ENCODE measurements at regions not wholly inside any gene's neighbourhood (a gene's known extent, or its start where the extent isn't known, plus 50 kb on each side); places are given as distances from the start of the nearest gene placed in this dataset.

DNA sequence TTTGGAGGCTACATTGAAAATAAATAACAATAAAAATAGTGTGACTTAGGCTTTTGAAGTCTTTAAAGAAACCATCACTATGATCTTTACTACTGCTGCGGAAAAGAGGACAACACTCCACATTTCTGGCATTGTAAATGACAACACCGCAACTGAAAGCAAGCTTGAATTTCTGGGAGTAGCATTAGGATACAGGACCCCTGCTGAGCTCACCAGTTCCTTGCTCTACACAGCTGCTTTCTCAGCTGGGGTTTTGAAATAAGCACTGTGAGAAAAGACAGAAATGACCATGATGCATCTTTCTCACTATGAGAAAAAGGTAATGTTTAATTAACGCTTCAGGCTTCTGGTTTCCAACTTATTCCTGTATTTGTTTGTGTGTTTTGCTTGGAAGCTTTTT, 168.0 kb downstream of the TAF11L14 start:
- FAIRE-seq (no peak), DNase-seq (ENCODE audit: insufficient read length) (no peak)

DNA sequence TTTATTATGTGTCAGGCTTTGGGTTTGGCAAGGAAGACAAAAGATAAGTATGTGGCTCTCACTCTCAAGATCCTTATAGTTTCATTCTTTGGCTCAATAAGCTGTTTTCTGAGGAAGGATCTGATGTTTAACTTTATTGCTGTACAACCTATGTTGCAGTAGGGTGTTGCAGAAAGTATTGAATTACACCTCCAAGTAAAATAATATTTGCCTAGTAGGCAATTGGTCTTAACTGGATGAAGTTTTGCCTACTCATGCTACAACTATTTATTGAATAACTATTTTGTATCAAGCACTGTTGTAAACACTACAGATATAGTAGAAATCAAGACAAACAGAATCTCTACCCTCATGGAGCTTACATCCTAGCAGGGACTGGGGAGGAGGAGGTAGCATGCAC, 169.7 kb downstream of the TAF11L14 start:
- no peak for FAIRE-seq
- TF ChIP-seq POLR2A (IDR thresholded peaks at IDR 0.05; ENCODE audit: low read depth, low read length) (no peak), POLR2AphosphoS5 (IDR thresholded peaks at IDR 0.05; ENCODE audit: low read depth, low read length) (no peak), TAF1 (IDR thresholded peaks at IDR 0.05; ENCODE audit: borderline replicate concordance, low read depth, low read length) (no peak)
- no peak for DNase-seq (ENCODE audit: insufficient read length)

More for the DNA sequence above, 168.0 kb downstream of the TAF11L14 start:
- TF ChIP-seq POLR2AphosphoS5 (IDR thresholded peaks at IDR 0.05; ENCODE audit: low read depth, low read length): no peak
- TF ChIP-seq TAF1 (IDR thresholded peaks at IDR 0.05; ENCODE audit: borderline replicate concordance, low read depth, low read length): no peak
- TF ChIP-seq POLR2A (IDR thresholded peaks at IDR 0.05; ENCODE audit: low read depth, low read length): no peak

DNA sequence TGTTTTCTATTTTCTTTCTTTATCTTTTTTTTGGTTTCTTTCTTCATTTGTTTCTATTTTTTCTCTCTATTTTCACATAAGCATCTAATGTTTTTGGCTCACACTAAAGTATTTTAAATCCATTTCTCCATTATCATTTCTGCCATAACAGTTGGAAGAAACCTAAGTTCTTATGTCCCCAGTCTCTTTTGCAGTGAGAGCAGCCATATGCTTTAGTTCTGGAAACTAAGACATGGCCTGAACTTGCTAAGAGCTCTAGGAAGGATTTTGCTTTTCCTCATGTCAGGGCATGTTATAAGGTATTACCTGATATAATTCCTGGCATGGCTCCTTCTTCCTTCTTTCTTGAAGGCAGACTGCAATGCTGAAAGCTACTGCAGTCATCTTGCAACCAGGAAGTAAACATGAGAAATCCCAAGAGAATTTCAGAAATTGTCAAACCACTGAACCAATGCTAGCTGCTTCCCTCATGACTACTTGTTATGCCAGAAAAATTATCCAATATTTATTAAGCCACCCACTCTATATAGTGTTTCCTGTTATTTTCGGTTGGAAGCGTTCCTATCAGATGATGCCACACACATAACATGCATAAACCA, 171.1 kb downstream of the TAF11L14 start:
- FAIRE-seq (no peak), DNase-seq (ENCODE audit: insufficient read length) (no peak)

DNA sequence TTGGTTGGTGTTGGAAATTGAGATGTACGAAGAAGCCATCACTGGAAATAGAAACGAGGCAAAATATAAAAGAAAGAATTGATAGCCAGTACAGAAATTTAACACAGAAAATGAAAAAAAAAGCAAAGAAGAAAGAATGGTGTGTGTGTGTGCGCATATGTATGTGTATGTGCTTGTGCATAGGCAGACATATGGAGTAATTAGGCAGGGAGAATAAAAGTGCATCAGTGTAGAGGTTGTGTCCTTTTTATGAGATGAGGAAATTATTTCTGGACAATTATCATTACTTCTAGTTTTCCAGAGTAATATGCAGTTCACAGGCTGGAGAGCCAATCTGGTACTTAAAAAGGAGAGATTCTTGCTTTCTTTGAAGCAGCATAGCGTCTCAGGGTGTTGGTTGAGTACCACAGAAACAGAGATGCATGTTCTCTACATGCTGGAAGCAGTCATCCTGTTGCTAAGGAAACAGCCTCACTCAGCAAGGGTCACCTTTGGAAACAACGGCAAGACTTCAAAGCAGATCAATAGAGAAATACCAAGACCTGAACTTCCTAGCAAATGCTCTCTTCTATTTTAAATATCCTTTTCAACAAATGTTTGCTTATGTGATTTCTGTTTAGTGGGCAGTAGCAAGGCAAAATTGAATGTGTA, 172.7 kb downstream of the TAF11L14 start:
- FAIRE-seq: no peak
- no peak for TF ChIP-seq TAF1 (IDR thresholded peaks at IDR 0.05; ENCODE audit: borderline replicate concordance, low read depth, low read length)
- TF ChIP-seq POLR2AphosphoS5 (IDR thresholded peaks at IDR 0.05; ENCODE audit: low read depth, low read length): no peak
- no peak for TF ChIP-seq POLR2A (IDR thresholded peaks at IDR 0.05; ENCODE audit: low read depth, low read length)
- DNase-seq (ENCODE audit: insufficient read length): no peak

More for the DNA sequence above, 171.1 kb downstream of the TAF11L14 start:
- TF ChIP-seq POLR2A (IDR thresholded peaks at IDR 0.05; ENCODE audit: low read depth, low read length): no peak

DNA sequence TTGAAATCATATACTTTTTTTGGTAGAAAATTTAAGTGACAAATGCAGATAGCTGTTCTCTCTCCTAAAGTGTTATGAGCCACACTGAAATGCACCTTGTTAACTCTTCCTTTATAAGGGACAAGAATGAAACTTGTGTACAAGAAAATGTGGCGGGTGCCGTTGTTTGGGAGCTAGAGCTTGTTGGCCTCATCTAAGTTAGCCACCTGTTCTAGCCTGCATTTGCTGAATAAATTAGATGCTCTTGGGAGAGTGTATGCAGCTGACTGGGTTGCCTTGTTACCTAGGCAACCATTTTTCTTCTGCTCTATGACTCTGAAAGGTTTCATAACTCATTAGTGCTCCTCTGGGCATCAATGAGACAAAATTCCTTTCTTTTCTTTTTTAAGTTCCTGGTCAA, 174.3 kb downstream of the TAF11L14 start:
- FAIRE-seq: no peak
- TF ChIP-seq TAF1 (IDR thresholded peaks at IDR 0.05; ENCODE audit: borderline replicate concordance, low read depth, low read length): no peak
- no peak for TF ChIP-seq POLR2A (IDR thresholded peaks at IDR 0.05; ENCODE audit: low read depth, low read length)
- TF ChIP-seq POLR2AphosphoS5 (IDR thresholded peaks at IDR 0.05; ENCODE audit: low read depth, low read length): no peak
- no peak for DNase-seq (ENCODE audit: insufficient read length)

DNA sequence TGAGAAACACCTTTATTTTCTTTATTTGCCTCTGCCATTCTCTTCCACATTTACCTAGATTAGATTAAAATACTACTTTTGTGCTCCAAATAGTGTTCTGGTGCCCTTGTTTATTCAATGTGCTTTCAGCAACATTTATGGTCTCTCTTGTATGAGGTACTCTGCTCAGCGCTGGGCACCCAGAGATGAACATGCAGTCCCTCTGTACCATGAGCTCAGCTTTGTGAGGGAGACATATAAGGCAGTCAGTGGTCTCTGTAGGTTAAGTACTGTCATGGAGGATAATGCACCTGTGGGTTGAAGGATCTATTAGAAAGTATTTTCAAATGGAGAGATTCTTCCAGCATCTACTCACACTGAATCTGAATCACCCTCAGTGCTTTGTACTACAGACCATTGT, 176.5 kb downstream of the TAF11L14 start:
- no peak for TF ChIP-seq POLR2AphosphoS5 (IDR thresholded peaks at IDR 0.05; ENCODE audit: low read depth, low read length)
- TF ChIP-seq POLR2A (IDR thresholded peaks at IDR 0.05; ENCODE audit: low read depth, low read length): no peak
- no peak for TF ChIP-seq TAF1 (IDR thresholded peaks at IDR 0.05; ENCODE audit: borderline replicate concordance, low read depth, low read length)
- DNase-seq (ENCODE audit: insufficient read length): no peak
- FAIRE-seq: no peak

DNA sequence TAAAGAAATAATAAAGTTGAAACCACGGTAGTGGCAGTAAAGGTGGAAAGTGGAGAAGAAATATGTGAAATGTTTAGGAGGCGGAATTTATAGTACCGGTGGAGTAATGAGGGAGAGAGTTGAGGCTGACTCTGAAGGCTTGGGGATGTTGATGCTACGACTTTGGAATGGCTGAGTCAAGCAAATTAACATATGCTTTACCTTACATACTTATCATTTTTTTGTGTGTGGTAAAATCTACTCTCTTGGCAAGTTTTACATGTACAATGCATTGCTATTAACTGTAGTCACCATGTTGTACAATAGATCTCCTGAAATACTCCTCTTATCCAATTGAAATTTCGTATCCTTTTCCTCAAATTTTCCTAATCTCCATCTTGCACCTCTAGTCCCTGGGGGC, 179.0 kb downstream of the TAF11L14 start:
- TF ChIP-seq POLR2A (IDR thresholded peaks at IDR 0.05; ENCODE audit: low read depth, low read length) (no peak), TAF1 (IDR thresholded peaks at IDR 0.05; ENCODE audit: borderline replicate concordance, low read depth, low read length) (no peak), POLR2AphosphoS5 (IDR thresholded peaks at IDR 0.05; ENCODE audit: low read depth, low read length) (no peak)
- no peak for FAIRE-seq
- no peak for DNase-seq (ENCODE audit: insufficient read length)

DNA sequence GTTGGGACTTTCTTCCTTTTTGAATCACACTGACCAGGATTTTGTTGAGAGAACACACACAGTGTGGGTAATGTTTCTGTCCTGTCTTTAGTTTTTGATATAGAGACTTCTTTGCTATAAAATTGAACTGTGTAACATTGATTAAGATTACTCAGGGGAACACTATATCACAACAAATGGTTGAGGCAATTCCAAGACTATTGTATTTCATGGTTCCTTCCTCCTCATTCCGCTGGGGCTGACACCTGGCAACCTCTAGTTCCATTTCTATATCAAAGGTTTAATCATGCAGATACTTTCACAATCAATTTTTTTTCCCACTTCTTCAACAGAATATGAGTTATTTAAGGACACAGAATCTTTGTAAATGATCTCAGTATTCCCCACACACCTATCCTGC, 182.2 kb downstream of the TAF11L14 start:
- no peak for TF ChIP-seq POLR2A (IDR thresholded peaks at IDR 0.05; ENCODE audit: low read depth, low read length)
- TF ChIP-seq TAF1 (IDR thresholded peaks at IDR 0.05; ENCODE audit: borderline replicate concordance, low read depth, low read length): no peak
- no peak for TF ChIP-seq POLR2AphosphoS5 (IDR thresholded peaks at IDR 0.05; ENCODE audit: low read depth, low read length)
- no peak for DNase-seq (ENCODE audit: insufficient read length)
- FAIRE-seq: no peak

DNA sequence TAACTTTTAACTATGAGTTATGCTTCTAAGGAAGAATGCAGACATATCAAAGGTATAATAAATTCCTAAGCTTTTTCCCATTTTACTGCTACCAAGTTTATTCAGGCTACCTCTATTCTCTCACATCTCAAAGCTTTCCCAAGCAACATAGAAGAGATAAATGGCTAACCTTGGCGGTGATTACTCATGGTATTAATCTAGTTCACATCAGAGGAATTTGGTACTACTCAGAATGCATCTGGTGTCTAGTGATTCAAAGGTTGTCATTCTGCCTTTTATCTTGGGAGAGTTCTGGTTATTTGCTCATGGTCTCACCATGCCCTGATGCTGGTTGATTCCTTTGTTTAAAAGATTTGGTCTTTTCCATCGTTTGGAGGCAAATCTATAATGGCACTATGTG, 182.7 kb downstream of the TAF11L14 start:
- DNase-seq (ENCODE audit: insufficient read length): no peak
- FAIRE-seq: no peak
- TF ChIP-seq POLR2A (IDR thresholded peaks at IDR 0.05; ENCODE audit: low read depth, low read length) (no peak), POLR2AphosphoS5 (IDR thresholded peaks at IDR 0.05; ENCODE audit: low read depth, low read length) (no peak), TAF1 (IDR thresholded peaks at IDR 0.05; ENCODE audit: borderline replicate concordance, low read depth, low read length) (no peak)

DNA sequence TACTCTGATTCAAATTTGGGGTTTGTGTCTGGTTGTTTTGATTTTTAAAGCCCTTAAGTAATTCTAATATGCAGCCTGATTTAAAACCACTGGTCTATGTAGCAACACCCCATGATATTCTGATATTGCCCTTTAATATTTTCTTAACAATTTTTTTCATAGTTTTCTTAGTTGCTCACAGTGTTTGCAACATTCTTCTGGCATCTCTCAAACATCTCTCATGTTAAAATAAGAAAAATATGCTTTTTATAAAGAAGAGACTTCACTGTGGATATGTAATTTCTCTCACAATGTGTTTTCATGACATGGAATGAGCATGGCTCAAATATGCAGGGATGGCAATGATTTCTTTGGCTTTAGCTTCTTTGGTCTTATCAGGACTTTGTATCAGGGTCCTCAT, 183.7 kb downstream of the TAF11L14 start:
- FAIRE-seq: no peak

DNA sequence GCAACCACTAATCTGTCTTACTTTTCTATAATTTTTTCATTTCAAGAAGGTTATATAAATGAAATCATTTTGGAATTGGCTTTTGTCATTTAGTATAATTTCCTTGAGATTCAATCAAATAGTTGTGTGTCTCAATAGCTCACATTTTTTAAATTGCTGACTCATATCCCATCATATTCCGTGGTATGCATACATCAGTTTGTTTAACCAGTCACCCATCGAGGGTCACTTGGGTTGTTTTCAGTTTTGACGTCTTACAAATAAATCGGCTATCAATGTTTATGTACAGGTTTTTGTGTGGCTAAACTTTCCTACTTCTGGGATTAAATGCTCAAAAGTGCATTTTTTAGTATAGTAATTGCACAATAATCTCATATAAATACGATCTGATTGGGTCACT, 185.5 kb downstream of the TAF11L14 start:
- TF ChIP-seq TAF1 (IDR thresholded peaks at IDR 0.05; ENCODE audit: borderline replicate concordance, low read depth, low read length) (no peak), POLR2AphosphoS5 (IDR thresholded peaks at IDR 0.05; ENCODE audit: low read depth, low read length) (no peak), POLR2A (IDR thresholded peaks at IDR 0.05; ENCODE audit: low read depth, low read length) (no peak)
- no peak for DNase-seq (ENCODE audit: insufficient read length)
- FAIRE-seq: no peak

More for the DNA sequence above, 183.7 kb downstream of the TAF11L14 start:
- TF ChIP-seq POLR2AphosphoS5 (IDR thresholded peaks at IDR 0.05; ENCODE audit: low read depth, low read length) (no peak), POLR2A (IDR thresholded peaks at IDR 0.05; ENCODE audit: low read depth, low read length) (no peak), TAF1 (IDR thresholded peaks at IDR 0.05; ENCODE audit: borderline replicate concordance, low read depth, low read length) (no peak)
- no peak for DNase-seq (ENCODE audit: insufficient read length)

DNA sequence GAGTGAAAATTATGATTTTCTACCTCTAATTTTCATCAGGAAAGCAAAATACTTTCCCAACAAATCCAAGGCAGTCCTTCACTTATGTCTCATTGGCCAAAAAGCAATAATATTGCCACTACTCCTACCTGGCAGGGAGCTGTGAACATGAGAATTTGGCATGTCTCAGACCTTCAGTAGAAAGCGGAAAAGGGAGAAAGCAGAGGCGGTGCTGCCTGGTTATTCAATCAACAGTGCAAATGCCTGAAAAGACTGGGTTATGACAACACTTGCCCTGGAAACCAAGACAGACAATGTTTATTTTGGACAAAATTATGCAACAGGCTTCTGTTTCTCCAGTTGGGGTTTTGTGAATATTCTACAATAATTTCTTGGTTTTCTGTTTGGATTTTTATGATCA, 194.4 kb downstream of the TAF11L14 start:
- TF ChIP-seq POLR2AphosphoS5 (IDR thresholded peaks at IDR 0.05; ENCODE audit: low read depth, low read length): no peak
- no peak for TF ChIP-seq POLR2A (IDR thresholded peaks at IDR 0.05; ENCODE audit: low read depth, low read length)
- TF ChIP-seq TAF1 (IDR thresholded peaks at IDR 0.05; ENCODE audit: borderline replicate concordance, low read depth, low read length): no peak
- FAIRE-seq (no peak), DNase-seq (ENCODE audit: insufficient read length) (no peak)

All from GM12892 (cell line).